ENCODE measurements at regions not wholly inside any gene's neighbourhood (a gene's known extent, or its start where the extent isn't known, plus 50 kb on each side); places are given as distances from the start of the nearest gene placed in this dataset.

DNA sequence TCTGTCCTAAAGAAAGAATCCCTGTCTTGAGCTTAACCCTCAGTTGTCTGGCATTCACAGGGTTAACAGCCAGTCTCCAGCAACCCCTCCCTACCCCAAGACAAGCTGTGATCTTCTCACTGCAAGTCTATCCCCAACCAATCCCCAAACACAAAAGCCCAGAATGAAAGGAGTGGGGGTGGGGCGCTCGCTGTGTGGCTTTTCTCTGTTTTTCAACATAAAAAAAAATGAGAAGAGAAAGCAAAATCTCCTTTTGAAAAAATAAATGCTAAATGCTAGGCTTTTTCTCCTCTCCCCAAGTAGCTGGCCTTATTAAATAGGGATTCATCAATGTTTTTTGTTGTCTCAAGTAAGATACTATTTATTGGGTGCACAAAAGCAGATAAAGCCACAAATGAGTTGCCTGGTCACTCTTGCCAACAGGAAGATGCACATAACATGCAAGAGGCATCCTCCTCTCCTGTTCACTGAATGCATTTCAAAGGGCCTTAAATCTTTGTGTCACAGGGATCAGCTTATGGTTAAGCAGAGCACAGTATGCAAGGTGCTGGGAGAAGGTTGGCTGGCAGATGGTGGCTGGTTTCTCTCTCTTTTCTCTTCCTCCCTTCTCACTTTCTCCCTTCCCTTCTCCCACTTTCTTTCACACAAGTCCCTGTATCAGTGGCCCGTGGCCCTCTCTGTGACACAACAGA, 225.6 kb downstream of the CMPK2 start (continued):
- TF ChIP-seq, protein P1, sequence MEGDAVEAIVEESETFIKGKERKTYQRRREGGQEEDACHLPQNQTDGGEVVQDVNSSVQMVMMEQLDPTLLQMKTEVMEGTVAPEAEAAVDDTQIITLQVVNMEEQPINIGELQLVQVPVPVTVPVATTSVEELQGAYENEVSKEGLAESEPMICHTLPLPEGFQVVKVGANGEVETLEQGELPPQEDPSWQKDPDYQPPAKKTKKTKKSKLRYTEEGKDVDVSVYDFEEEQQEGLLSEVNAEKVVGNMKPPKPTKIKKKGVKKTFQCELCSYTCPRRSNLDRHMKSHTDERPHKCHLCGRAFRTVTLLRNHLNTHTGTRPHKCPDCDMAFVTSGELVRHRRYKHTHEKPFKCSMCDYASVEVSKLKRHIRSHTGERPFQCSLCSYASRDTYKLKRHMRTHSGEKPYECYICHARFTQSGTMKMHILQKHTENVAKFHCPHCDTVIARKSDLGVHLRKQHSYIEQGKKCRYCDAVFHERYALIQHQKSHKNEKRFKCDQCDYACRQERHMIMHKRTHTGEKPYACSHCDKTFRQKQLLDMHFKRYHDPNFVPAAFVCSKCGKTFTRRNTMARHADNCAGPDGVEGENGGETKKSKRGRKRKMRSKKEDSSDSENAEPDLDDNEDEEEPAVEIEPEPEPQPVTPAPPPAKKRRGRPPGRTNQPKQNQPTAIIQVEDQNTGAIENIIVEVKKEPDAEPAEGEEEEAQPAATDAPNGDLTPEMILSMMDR (IDR thresholded peaks at IDR 0.05; ENCODE audit: control extremely low read depth in 1 of 3, insufficient read depth in 1 of 3, low read depth in 1 of 3, low read length in 3 of 3): no peak
- TF ChIP-seq SRF (IDR thresholded peaks at IDR 0.05; ENCODE audit: low read depth, low read length) (no peak), HDAC6 (IDR thresholded peaks at IDR 0.05; ENCODE audit: low read depth, low read length) (no peak), TEAD4 (IDR thresholded peaks at IDR 0.05; ENCODE audit: low read depth, low read length) (no peak), CREB1 (IDR thresholded peaks at IDR 0.05) (no peak), TBP (IDR thresholded peaks at IDR 0.05; ENCODE audit: low read depth, low read length) (no peak), BRCA1 (IDR thresholded peaks at IDR 0.05; ENCODE audit: low read depth, low read length) (no peak), YY1 (IDR thresholded peaks at IDR 0.05; ENCODE audit: low read depth, low read length) (no peak), HDAC2 (IDR thresholded peaks at IDR 0.05; ENCODE audit: borderline replicate concordance in 1 of 2, low read depth in 2 of 2, low read length in 2 of 2) (peak in 1 of 2 experiments; percentile 81; a peak in 1 of 4 replicates), EZH2 (IDR thresholded peaks at IDR 0.05; ENCODE audit: low read depth, low read length, severe bottlenecking) (no peak), POU5F1 (IDR thresholded peaks at IDR 0.05; ENCODE audit: low read depth, low read length) (peak; percentile 56; the same call in 1 of the 2 replicates), RBBP5 (IDR thresholded peaks at IDR 0.05; ENCODE audit: borderline replicate concordance, low read depth, low read length) (peak; percentile 67; the same call in 1 of the 2 replicates), PHF8 (conservative IDR thresholded peaks at IDR 0.05; ENCODE audit: low read depth, low read length) (no peak), RAD21 (IDR thresholded peaks at IDR 0.05 in 1 of 2, conservative IDR thresholded peaks at IDR 0.05 in 1 of 2; ENCODE audit: low read depth in 2 of 2, low read length in 2 of 2) (peak in 1 of 2 experiments; percentile 17; a peak in 1 of 4 replicates), FOSL1 (IDR thresholded peaks at IDR 0.05; ENCODE audit: insufficient read depth, low read depth, low read length) (no peak), ASH2L (IDR thresholded peaks at IDR 0.05; ENCODE audit: low read length) (peak; percentile 91), KDM4A (IDR thresholded peaks at IDR 0.05; ENCODE audit: low read depth, low read length, severe bottlenecking) (no peak)
- TF ChIP-seq, protein P2, sequence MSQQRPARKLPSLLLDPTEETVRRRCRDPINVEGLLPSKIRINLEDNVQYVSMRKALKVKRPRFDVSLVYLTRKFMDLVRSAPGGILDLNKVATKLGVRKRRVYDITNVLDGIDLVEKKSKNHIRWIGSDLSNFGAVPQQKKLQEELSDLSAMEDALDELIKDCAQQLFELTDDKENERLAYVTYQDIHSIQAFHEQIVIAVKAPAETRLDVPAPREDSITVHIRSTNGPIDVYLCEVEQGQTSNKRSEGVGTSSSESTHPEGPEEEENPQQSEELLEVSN (IDR thresholded peaks at IDR 0.05): no peak
- TF ChIP-seq, protein P3, sequence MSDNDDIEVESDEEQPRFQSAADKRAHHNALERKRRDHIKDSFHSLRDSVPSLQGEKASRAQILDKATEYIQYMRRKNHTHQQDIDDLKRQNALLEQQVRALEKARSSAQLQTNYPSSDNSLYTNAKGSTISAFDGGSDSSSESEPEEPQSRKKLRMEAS (IDR thresholded peaks at IDR 0.05): no peak
- TF ChIP-seq, protein P4, sequence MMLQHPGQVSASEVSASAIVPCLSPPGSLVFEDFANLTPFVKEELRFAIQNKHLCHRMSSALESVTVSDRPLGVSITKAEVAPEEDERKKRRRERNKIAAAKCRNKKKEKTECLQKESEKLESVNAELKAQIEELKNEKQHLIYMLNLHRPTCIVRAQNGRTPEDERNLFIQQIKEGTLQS (IDR thresholded peaks at IDR 0.05; ENCODE audit: insufficient read depth, low read depth, low read length): no peak

Measured in H1 (cell line).